ENCODE measurements at regions not wholly inside any gene's neighbourhood (a gene's known extent, or its start where the extent isn't known, plus 50 kb on each side); places are given as distances from the start of the nearest gene placed in this dataset.

GRCh38 chr18:54090856-54091255 lies 133.6 kb downstream of the MBD2 start:
- Histone ChIP-seq H3K4me2 (ENCODE audit: low read depth, low read length, poor library complexity, severe bottlenecking) (no peak overlapping the region), H3K79me2 (ENCODE audit: insufficient read depth, low read length) (no peaks in the 10 kb centered on the region), H3K4me3 (ENCODE audit: insufficient read depth, low read length, poor library complexity, severe bottlenecking) (no peak overlapping the region), H3K9me2 (replicated peaks; ENCODE audit: insufficient read depth, low read length) (no peaks in the 10 kb centered on the region), H3K27me3 (ENCODE audit: low read length) (no peaks in the 10 kb centered on the region), H3K36me3 (ENCODE audit: low read length) (no peaks in the 10 kb centered on the region), H3F3A (ENCODE audit: insufficient read depth) (no peaks in the 10 kb centered on the region), H4K20me1 (ENCODE audit: low read depth, low read length) (no peaks in the 10 kb centered on the region), H3K27ac (ENCODE audit: low read depth, low read length) (no peak overlapping the region), H3K9ac (ENCODE audit: low read length) (no peak overlapping the region), H3K9me3 (ENCODE audit: insufficient read depth, low read length) (no peaks in the 10 kb centered on the region), H2AFZ (ENCODE audit: low read depth, low read length, severe bottlenecking) (no peak overlapping the region)
- TF ChIP-seq EZH2phosphoT487 (conservative IDR thresholded peaks at IDR 0.05; ENCODE audit: low read length) (no peak), CTCF (IDR thresholded peaks at IDR 0.05; ENCODE audit: insufficient read depth, low read length, poor library complexity, severe bottlenecking) (no peak)

GRCh38 chr18:54089749-54090459 lies 134.6 kb downstream of the MBD2 start:
- no peaks in the 10 kb centered on the region for H4K20me1 ChIP-seq (ENCODE audit: low read depth, low read length)
- no peak overlapping the region for H3K4me2 ChIP-seq (ENCODE audit: low read depth, low read length, poor library complexity, severe bottlenecking)
- H3K9ac ChIP-seq (ENCODE audit: low read length), result no peak overlapping the region
- H3K79me2 ChIP-seq (ENCODE audit: insufficient read depth, low read length), result no peaks in the 10 kb centered on the region
- no peak overlapping the region for H2AFZ ChIP-seq (ENCODE audit: low read depth, low read length, severe bottlenecking)
- H3F3A ChIP-seq (ENCODE audit: insufficient read depth), result no peaks in the 10 kb centered on the region
- no peaks in the 10 kb centered on the region for H3K9me3 ChIP-seq (ENCODE audit: insufficient read depth, low read length)
- H3K27me3 ChIP-seq (ENCODE audit: low read length), result no peaks in the 10 kb centered on the region
- no peaks in the 10 kb centered on the region for H3K9me2 ChIP-seq (replicated peaks; ENCODE audit: insufficient read depth, low read length)
- H3K27ac ChIP-seq (ENCODE audit: low read depth, low read length), result no peak overlapping the region
- no peak for TF ChIP-seq EZH2phosphoT487 (conservative IDR thresholded peaks at IDR 0.05; ENCODE audit: low read length)
- TF ChIP-seq CTCF (IDR thresholded peaks at IDR 0.05; ENCODE audit: insufficient read depth, low read length, poor library complexity, severe bottlenecking), result no peak
- no peak overlapping the region for H3K4me3 ChIP-seq (ENCODE audit: insufficient read depth, low read length, poor library complexity, severe bottlenecking)
- no peaks in the 10 kb centered on the region for H3K36me3 ChIP-seq (ENCODE audit: low read length)

- Histone ChIP-seq H4K20me1 (ENCODE audit: low read depth, low read length) (no peaks in the 10 kb centered on the region), H3K9ac (ENCODE audit: low read length) (no peak overlapping the region), H3K4me2 (ENCODE audit: low read depth, low read length, poor library complexity, severe bottlenecking) (no peak overlapping the region), H3K27me3 (ENCODE audit: low read length) (no peaks in the 10 kb centered on the region), H3F3A (ENCODE audit: insufficient read depth) (no peaks in the 10 kb centered on the region), H2AFZ (ENCODE audit: low read depth, low read length, severe bottlenecking) (no peak overlapping the region), H3K4me3 (ENCODE audit: insufficient read depth, low read length, poor library complexity, severe bottlenecking) (no peak overlapping the region), H3K79me2 (ENCODE audit: insufficient read depth, low read length) (no peaks in the 10 kb centered on the region), H3K36me3 (ENCODE audit: low read length) (no peaks in the 10 kb centered on the region), H3K27ac (ENCODE audit: low read depth, low read length) (no peak overlapping the region), H3K9me2 (replicated peaks; ENCODE audit: insufficient read depth, low read length) (no peaks in the 10 kb centered on the region), H3K9me3 (ENCODE audit: insufficient read depth, low read length) (0 out of 2 replicates have a peak, but pooled peaks cover 9% of the 10 kb centered on the region)
- TF ChIP-seq CTCF (IDR thresholded peaks at IDR 0.05; ENCODE audit: insufficient read depth, low read length, poor library complexity, severe bottlenecking), result no peak
- no peak for TF ChIP-seq EZH2phosphoT487 (conservative IDR thresholded peaks at IDR 0.05; ENCODE audit: low read length)
These were observed 137.6 kb downstream of the MBD2 start for GRCh38 chr18:54086863-54087262.

All from SU-DHL-6 (cell line).